Osteocyte (in vitro differentiated cells): ENCODE measurements at regions not wholly inside any gene's neighbourhood (a gene's known extent, or its start where the extent isn't known, plus 50 kb on each side); places are given as distances from the start of the nearest gene placed in this dataset.

ENCODE experiments used
- DNase-seq: peaks from one replicate; pipeline ENCODE4 v3.0.0; 2021; ENCODE audit warnings: mixed read lengths; ENCODE audit not compliant: unreplicated experiment; ENCODE audit errors: extremely low spot score
- H3K27ac Mint-ChIP-seq: one replicate; pipeline ENCODE4 v1.8.0; 2021; ENCODE audit warnings: mild to moderate bottlenecking, mixed read lengths; ENCODE audit not compliant: unreplicated experiment
- H3K27me3 Mint-ChIP-seq: one replicate; pipeline ENCODE4 v1.8.0; 2021; ENCODE audit warnings: mixed read lengths; ENCODE audit not compliant: unreplicated experiment
- H3K36me3 Mint-ChIP-seq: one replicate; pipeline ENCODE4 v1.8.0; 2021; ENCODE audit warnings: mixed read lengths; ENCODE audit not compliant: unreplicated experiment
- H3K4me1 Mint-ChIP-seq: one replicate; pipeline ENCODE4 v1.8.0; 2021; ENCODE audit warnings: mixed read lengths; ENCODE audit not compliant: unreplicated experiment
- H3K4me3 Mint-ChIP-seq: one replicate; pipeline ENCODE4 v1.8.0; 2021; ENCODE audit warnings: mild to moderate bottlenecking, moderate library complexity, mixed read lengths; ENCODE audit not compliant: unreplicated experiment
- H3K9me3 Mint-ChIP-seq: one replicate; pipeline ENCODE4 v1.8.0; 2021; ENCODE audit warnings: mixed read lengths; ENCODE audit not compliant: unreplicated experiment
- TF ChIP-seq, protein P1 (sequence below): fragments of 200-600 bp; sonication (generic); IDR thresholded peaks from 2 replicates; pipeline ENCODE4 v1.5.0; 2021; ENCODE audit warnings: antibody characterized with exemption, mild to moderate bottlenecking, moderate library complexity

DNA sequence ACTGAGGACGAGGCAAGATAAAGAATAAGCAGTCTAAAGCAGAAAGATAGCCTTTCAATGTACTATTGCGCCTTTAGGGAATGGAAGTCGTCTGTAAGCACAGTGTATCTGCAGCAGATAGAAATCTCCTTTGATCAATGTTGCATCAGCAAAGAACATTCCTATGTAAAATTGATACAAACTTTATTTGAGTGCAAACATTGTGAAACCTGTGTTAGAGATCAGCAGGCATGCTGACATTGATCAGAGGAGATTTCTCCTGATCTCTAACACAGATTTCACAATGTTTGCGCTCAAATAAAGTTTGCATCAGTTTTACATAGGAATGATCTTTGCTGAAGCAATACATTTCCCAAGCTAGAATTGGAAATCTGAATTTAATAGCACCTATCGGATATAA is 1446.8 kb downstream of the MRPL39 start:
- Mint-ChIP-seq H3K36me3 (no peaks in the 10 kb centered on the region), H3K4me3 (no peak overlapping the region), H3K9me3 (peaks cover 17% of the 10 kb centered on the region), H3K4me1 (no peaks in the 10 kb centered on the region), H3K27me3 (no peaks in the 10 kb centered on the region), H3K27ac (no peak overlapping the region)
- DNase-seq: no peak
- TF ChIP-seq, protein P1, sequence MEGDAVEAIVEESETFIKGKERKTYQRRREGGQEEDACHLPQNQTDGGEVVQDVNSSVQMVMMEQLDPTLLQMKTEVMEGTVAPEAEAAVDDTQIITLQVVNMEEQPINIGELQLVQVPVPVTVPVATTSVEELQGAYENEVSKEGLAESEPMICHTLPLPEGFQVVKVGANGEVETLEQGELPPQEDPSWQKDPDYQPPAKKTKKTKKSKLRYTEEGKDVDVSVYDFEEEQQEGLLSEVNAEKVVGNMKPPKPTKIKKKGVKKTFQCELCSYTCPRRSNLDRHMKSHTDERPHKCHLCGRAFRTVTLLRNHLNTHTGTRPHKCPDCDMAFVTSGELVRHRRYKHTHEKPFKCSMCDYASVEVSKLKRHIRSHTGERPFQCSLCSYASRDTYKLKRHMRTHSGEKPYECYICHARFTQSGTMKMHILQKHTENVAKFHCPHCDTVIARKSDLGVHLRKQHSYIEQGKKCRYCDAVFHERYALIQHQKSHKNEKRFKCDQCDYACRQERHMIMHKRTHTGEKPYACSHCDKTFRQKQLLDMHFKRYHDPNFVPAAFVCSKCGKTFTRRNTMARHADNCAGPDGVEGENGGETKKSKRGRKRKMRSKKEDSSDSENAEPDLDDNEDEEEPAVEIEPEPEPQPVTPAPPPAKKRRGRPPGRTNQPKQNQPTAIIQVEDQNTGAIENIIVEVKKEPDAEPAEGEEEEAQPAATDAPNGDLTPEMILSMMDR: no peak

DNA sequence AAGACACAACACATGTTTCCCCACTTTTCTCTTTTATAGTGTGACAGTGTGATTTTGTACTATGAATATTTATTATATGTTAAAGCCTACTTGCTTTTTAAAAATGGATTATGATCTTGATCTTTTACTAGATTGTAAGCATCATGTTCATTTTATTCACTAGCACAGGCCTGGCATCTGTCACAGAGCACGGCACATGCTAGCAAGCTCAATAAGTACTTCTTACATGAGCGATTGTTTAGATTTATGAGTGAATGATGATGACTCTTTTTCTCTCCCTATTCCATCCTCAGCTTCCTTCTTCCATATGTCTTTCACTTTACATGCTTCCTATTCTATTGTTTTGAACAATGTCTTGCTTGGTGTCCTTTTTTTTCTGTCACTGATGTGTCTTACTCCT is 1454.1 kb downstream of the MRPL39 start:
- no peak for DNase-seq
- Mint-ChIP-seq H3K4me3 (no peak overlapping the region), H3K4me1 (no peaks in the 10 kb centered on the region), H3K36me3 (no peaks in the 10 kb centered on the region), H3K9me3 (peaks cover 9% of the 10 kb centered on the region), H3K27me3 (no peaks in the 10 kb centered on the region), H3K27ac (no peak overlapping the region)
- TF ChIP-seq, protein P1: no peak

DNA sequence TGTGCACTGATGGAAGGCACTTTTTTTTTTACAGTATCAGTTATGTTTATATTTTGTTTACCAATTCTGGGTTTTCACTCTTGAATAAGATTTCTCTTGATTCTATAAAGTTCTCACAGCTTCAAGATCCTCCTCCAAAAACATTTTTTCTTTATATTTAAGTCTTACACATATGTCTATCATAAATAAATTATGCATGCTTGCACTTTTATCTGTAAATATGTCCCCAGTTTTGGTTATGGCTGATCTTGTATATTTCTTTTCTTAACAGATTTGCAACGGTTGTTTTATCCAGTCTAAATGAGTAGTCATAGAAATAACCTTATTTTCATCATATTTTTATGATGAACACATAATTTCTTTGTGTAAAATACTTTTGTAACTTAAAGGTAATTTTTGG is 1456.5 kb downstream of the MRPL39 start:
- TF ChIP-seq, protein P1: no peak
- no peaks in the 10 kb centered on the region for H3K4me1 Mint-ChIP-seq
- H3K36me3 Mint-ChIP-seq: no peaks in the 10 kb centered on the region
- H3K27ac Mint-ChIP-seq: no peak overlapping the region
- no peak for DNase-seq
- H3K9me3 Mint-ChIP-seq: peaks cover 9% of the 10 kb centered on the region
- H3K27me3 Mint-ChIP-seq: no peaks in the 10 kb centered on the region
- H3K4me3 Mint-ChIP-seq: no peak overlapping the region

DNA sequence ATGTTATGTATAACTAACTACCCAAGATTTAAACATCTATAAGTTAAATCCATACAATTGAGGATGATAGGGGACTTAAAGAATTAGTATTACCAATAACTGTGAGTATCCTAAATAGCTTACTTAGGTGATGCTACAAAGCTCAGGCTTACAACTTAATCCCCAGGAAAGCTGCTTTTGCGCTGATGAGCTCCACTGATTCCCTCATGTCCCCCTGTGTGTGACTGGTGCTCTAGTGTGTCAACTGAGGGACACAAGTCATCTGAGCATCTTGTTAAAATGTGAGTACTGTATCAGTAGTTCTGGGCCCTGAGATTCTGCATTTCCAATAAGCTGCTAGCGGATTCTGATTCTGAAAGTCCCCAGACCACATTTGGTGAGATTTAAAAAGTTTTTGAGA is 1458.8 kb downstream of the MRPL39 start:
- Mint-ChIP-seq H3K9me3 (peaks cover 12% of the 10 kb centered on the region), H3K4me1 (no peaks in the 10 kb centered on the region), H3K27ac (no peak overlapping the region), H3K27me3 (no peaks in the 10 kb centered on the region), H3K36me3 (no peaks in the 10 kb centered on the region), H3K4me3 (no peak overlapping the region)
- TF ChIP-seq, protein P1: no peak
- no peak for DNase-seq

DNA sequence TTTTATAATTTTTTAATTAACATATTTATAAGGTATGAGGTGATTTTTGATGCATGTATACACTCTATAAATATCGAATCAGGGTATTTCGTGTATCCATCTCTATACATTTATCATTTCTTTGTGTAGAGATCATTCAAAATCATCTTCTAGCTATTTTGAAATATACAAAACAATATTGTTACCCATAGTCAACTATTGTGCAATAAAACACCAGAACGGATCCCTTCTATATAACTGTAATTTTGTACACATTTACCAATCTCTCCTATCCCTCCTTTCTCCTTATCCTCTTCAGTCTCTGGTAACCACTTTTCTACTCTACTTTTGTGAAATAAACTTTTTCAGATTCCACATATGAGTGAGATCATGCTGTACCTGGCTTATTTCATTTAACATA is 1459.6 kb downstream of the MRPL39 start:
- Mint-ChIP-seq H3K27me3 (no peaks in the 10 kb centered on the region), H3K4me3 (no peak overlapping the region), H3K9me3 (peaks cover 14% of the 10 kb centered on the region), H3K36me3 (no peaks in the 10 kb centered on the region), H3K27ac (no peak overlapping the region), H3K4me1 (no peaks in the 10 kb centered on the region)
- TF ChIP-seq, protein P1: no peak
- DNase-seq: no peak
